Naive thymus-derived CD4-positive, alpha-beta T cell (primary cell): ENCODE measurements at regions not wholly inside any gene's neighbourhood (a gene's known extent, or its start where the extent isn't known, plus 50 kb on each side); places are given as distances from the start of the nearest gene placed in this dataset.

Source experiments
- ATAC-seq: fragments of 150-1000 bp; cut with Tn5 transposase; 2 replicates; pipeline ENCODE4 v1.10.0; 2021; ENCODE audit warnings: mild to moderate bottlenecking, moderate library complexity
- CTCF ChIA-PET: fragments of 350-600 bp; sonication (Branson Sonifier 250); formaldehyde crosslinking; loops from one replicate; lab custom pipeline; 2021; ENCODE audit warnings: antibody characterized with exemption; lab: Charles Lee
- POLR2A ChIA-PET: fragments of 350-600 bp; sonication (Branson Sonifier 250); formaldehyde crosslinking; loops from one replicate; lab custom pipeline; 2021; ENCODE audit warnings: antibody characterized with exemption, inconsistent platforms; lab: Charles Lee
- DNase-seq, 9 donors: peaks; one replicate each; pipeline versions ENCODE4 v3.0.0 to v3.0.0-alpha.2; 2020 to 2022; ENCODE audit warnings: mixed read lengths in 1 of 9
- H3K27ac ChIP-seq: one replicate; pipeline ENCODE4 v1.7.0; 2013; ENCODE audit warnings: mild to moderate bottlenecking, low read depth, low read length, moderate library complexity
- H3K27me3 ChIP-seq, 2 donors: one replicate each; pipeline ENCODE4 v1.7.0; 2013; ENCODE audit warnings: low read length in 2 of 2, mild to moderate bottlenecking in 2 of 2, moderate library complexity in 2 of 2; ENCODE audit not compliant: control insufficient read depth in 2 of 2, insufficient read depth in 2 of 2
- H3K36me3 ChIP-seq, 3 experiments: 1 replicate in 2 of 3; 2 replicates in 1 of 3; pipeline ENCODE4 v1.7.0; 2013; ENCODE audit warnings: low read length in 3 of 3, mild to moderate bottlenecking in 3 of 3, moderate library complexity in 1 of 3; ENCODE audit not compliant: insufficient read depth in 3 of 3, control insufficient read depth in 2 of 3
- H3K4me1 ChIP-seq, 2 donors: one replicate each; pipeline ENCODE4 v1.7.0; 2013; ENCODE audit warnings: low read length in 2 of 2, mild to moderate bottlenecking in 2 of 2, moderate library complexity in 1 of 2; ENCODE audit not compliant: control insufficient read depth in 2 of 2, insufficient read depth in 2 of 2
- H3K4me3 ChIP-seq: 2 replicates; pipeline ENCODE4 v1.7.0; 2013; ENCODE audit warnings: mild to moderate bottlenecking, low read length
- H3K9me3 ChIP-seq, 3 experiments: 1 replicate in 2 of 3; 2 replicates in 1 of 3; pipeline ENCODE4 v1.7.0; 2013; ENCODE audit warnings: low read length in 3 of 3; ENCODE audit not compliant: control insufficient read depth in 2 of 3
- H3K27ac Mint-ChIP-seq, 9 donors: one replicate each; pipeline ENCODE4 v1.8.0; 2020 to 2022; ENCODE audit warnings: mixed read lengths in 9 of 9, mild to moderate bottlenecking in 8 of 9, moderate library complexity in 5 of 9, inconsistent platforms in 2 of 9
- H3K27me3 Mint-ChIP-seq, 5 donors: one replicate each; pipeline ENCODE4 v1.8.0; 2021 to 2022; ENCODE audit warnings: mixed read lengths in 5 of 5, mild to moderate bottlenecking in 1 of 5
- H3K36me3 Mint-ChIP-seq, 5 donors: one replicate each; pipeline ENCODE4 v1.8.0; 2020 to 2022; ENCODE audit warnings: mixed read lengths in 5 of 5, mild to moderate bottlenecking in 3 of 5, inconsistent platforms in 1 of 5
- H3K4me1 Mint-ChIP-seq, 7 donors: one replicate each; pipeline ENCODE4 v1.8.0; 2020 to 2022; ENCODE audit warnings: mixed read lengths in 7 of 7, mild to moderate bottlenecking in 3 of 7, inconsistent platforms in 1 of 7
- H3K4me3 Mint-ChIP-seq, 10 donors: one replicate each; pipeline ENCODE4 v1.8.0; 2020 to 2022; ENCODE audit warnings: mild to moderate bottlenecking in 10 of 10, mixed read lengths in 10 of 10, moderate library complexity in 6 of 10, inconsistent platforms in 2 of 10
- H3K9me3 Mint-ChIP-seq, 11 donors: one replicate each; pipeline ENCODE4 v1.8.0; 2020 to 2022; ENCODE audit warnings: mixed read lengths in 11 of 11, mild to moderate bottlenecking in 4 of 11, inconsistent platforms in 1 of 11, moderate library complexity in 1 of 11
- intact Hi-C, 2 donors: fragments of 100-400 bp; cut with micrococcal nuclease; formaldehyde crosslinking; loops; one replicate each; pipeline ENCODE4 v1.15.1; 2023

- POLR2A ChIA-PET: no interaction called here
- CTCF ChIA-PET: no interaction called here
- intact Hi-C loops: no loop called here
These were observed 49.9 kb upstream of the MAFB start for GRCh38 chr20:40738976-40739375.

GRCh38 chr20:40739841-40740240 is 50.8 kb upstream of the MAFB start:
- ATAC-seq (no peak), DNase-seq (no peak)
- Histone ChIP-seq H3K36me3 (no peaks in the 10 kb centered on the region), H3K4me3 (no peak overlapping the region), H3K9me3 (no peaks in the 10 kb centered on the region), H3K27me3 (no peaks in the 10 kb centered on the region), H3K4me1 (no peaks in the 10 kb centered on the region), H3K27ac (no peak overlapping the region)
- Mint-ChIP-seq H3K36me3 (no peaks in the 10 kb centered on the region), H3K27me3 (peaks cover 5 to 28% (median 14%) of the 10 kb centered on the region in 5 donors), H3K9me3 (peaks cover 0 to 5% (median 0%) of the 10 kb centered on the region in 11 donors), H3K4me3 (no peak overlapping the region), H3K27ac (no peak overlapping the region), H3K4me1 (peaks cover 0 to 5% (median 0%) of the 10 kb centered on the region in 7 donors)
- ChIA-PET POLR2A (no interaction called here), CTCF (no interaction called here)
- intact Hi-C loops: loop anchor here in 1 of 2 donors (5.0 kb wide), 1 partner anchor 207 kb away; no protein-coding TSS in a partner anchor

More at GRCh38 chr20:40738976-40739375, 49.9 kb upstream of the MAFB start:
- H3K36me3 Mint-ChIP-seq: no peaks in the 10 kb centered on the region
- H3K4me1 ChIP-seq: no peaks in the 10 kb centered on the region
- no peak for ATAC-seq
- no peak overlapping the region for H3K27ac ChIP-seq
- no peak for DNase-seq
- no peak overlapping the region for H3K4me3 ChIP-seq
- H3K9me3 Mint-ChIP-seq: peaks cover 0 to 5% (median 0%) of the 10 kb centered on the region in 11 donors
- H3K27me3 Mint-ChIP-seq: peaks cover 5 to 29% (median 15%) of the 10 kb centered on the region in 5 donors
- H3K9me3 ChIP-seq: no peaks in the 10 kb centered on the region
- H3K36me3 ChIP-seq: no peaks in the 10 kb centered on the region
- peaks cover 0 to 5% (median 0%) of the 10 kb centered on the region in 7 donors for H3K4me1 Mint-ChIP-seq
- no peaks in the 10 kb centered on the region for H3K27me3 ChIP-seq
- H3K4me3 Mint-ChIP-seq: no peak overlapping the region
- H3K27ac Mint-ChIP-seq: no peak overlapping the region

- H3K36me3 Mint-ChIP-seq: no peaks in the 10 kb centered on the region
- H3K36me3 ChIP-seq: no peaks in the 10 kb centered on the region
- no peaks in the 10 kb centered on the region for H3K9me3 Mint-ChIP-seq
- H3K27ac ChIP-seq: no peak overlapping the region
- no peaks in the 10 kb centered on the region for H3K4me1 ChIP-seq
- DNase-seq (peak in 3 of 9 donors; percentile 4 to 40 (median 12)), ATAC-seq (peak; percentile 64)
- peaks cover 0 to 5% (median 0%) of the 10 kb centered on the region in 7 donors for H3K4me1 Mint-ChIP-seq
- intact Hi-C loops: loop anchor here in 1 of 2 donors (1.0 to 5.0 kb wide), 2 partner anchors 206 to 222 kb away; no protein-coding TSS in a partner anchor
- no peaks in the 10 kb centered on the region for H3K27me3 ChIP-seq
- CTCF ChIA-PET: no interaction called here
- POLR2A ChIA-PET: no interaction called here
- H3K4me3 ChIP-seq: no peak overlapping the region
- no peak overlapping the region for H3K27ac Mint-ChIP-seq
- H3K27me3 Mint-ChIP-seq: peaks cover 0 to 14% (median 8%) of the 10 kb centered on the region in 5 donors
- H3K9me3 ChIP-seq: no peaks in the 10 kb centered on the region
- no peak overlapping the region for H3K4me3 Mint-ChIP-seq
These were observed 52.6 kb upstream of the MAFB start for GRCh38 chr20:40741507-40742106.

- ATAC-seq (no peak), DNase-seq (no peak)
- intact Hi-C loops: loop anchor here in 1 of 2 donors (5.0 kb wide), 1 partner anchor 204 kb away; no protein-coding TSS in a partner anchor
- CTCF ChIA-PET: no interaction called here
- H3K36me3 ChIP-seq: no peaks in the 10 kb centered on the region
- POLR2A ChIA-PET: no interaction called here
- Mint-ChIP-seq H3K4me3 (no peak overlapping the region), H3K27ac (no peak overlapping the region), H3K27me3 (peaks cover 0 to 23% (median 6%) of the 10 kb centered on the region in 5 donors), H3K36me3 (no peaks in the 10 kb centered on the region), H3K4me1 (peaks cover 0 to 5% (median 0%) of the 10 kb centered on the region in 7 donors), H3K9me3 (no peaks in the 10 kb centered on the region)
- H3K4me1 ChIP-seq: no peaks in the 10 kb centered on the region
- no peak overlapping the region for H3K27ac ChIP-seq
- no peak overlapping the region for H3K4me3 ChIP-seq
- no peaks in the 10 kb centered on the region for H3K27me3 ChIP-seq
- no peaks in the 10 kb centered on the region for H3K9me3 ChIP-seq
These were observed 54.2 kb upstream of the MAFB start for GRCh38 chr20:40743141-40743775.

- no peaks in the 10 kb centered on the region for H3K4me1 ChIP-seq
- intact Hi-C loops: loop anchor here in 1 of 2 donors (5.0 kb wide), 1 partner anchor 203 kb away; no protein-coding TSS in a partner anchor
- peaks cover 0 to 29% (median 6%) of the 10 kb centered on the region in 5 donors for H3K27me3 Mint-ChIP-seq
- CTCF ChIA-PET: no interaction called here
- H3K27ac ChIP-seq: no peak overlapping the region
- no peaks in the 10 kb centered on the region for H3K9me3 ChIP-seq
- H3K27ac Mint-ChIP-seq: no peak overlapping the region
- no peak for DNase-seq
- H3K4me1 Mint-ChIP-seq: peaks cover 0 to 5% (median 0%) of the 10 kb centered on the region in 7 donors
- POLR2A ChIA-PET: no interaction called here
- H3K9me3 Mint-ChIP-seq: no peaks in the 10 kb centered on the region
- no peaks in the 10 kb centered on the region for H3K36me3 Mint-ChIP-seq
- H3K27me3 ChIP-seq: no peaks in the 10 kb centered on the region
- no peak overlapping the region for H3K4me3 Mint-ChIP-seq
- no peak overlapping the region for H3K4me3 ChIP-seq
- no peaks in the 10 kb centered on the region for H3K36me3 ChIP-seq
- ATAC-seq: no peak
These were observed 55.2 kb upstream of the MAFB start for GRCh38 chr20:40744072-40744817.

GRCh38 chr20:40744818-40745175 is 55.8 kb upstream of the MAFB start:
- Histone ChIP-seq H3K27me3 (no peaks in the 10 kb centered on the region), H3K9me3 (no peaks in the 10 kb centered on the region), H3K36me3 (no peaks in the 10 kb centered on the region), H3K4me3 (no peak overlapping the region), H3K27ac (no peak overlapping the region), H3K4me1 (no peaks in the 10 kb centered on the region)
- POLR2A ChIA-PET: no interaction called here
- Mint-ChIP-seq H3K4me1 (peaks cover 0 to 5% (median 0%) of the 10 kb centered on the region in 7 donors), H3K4me3 (no peak overlapping the region), H3K36me3 (no peaks in the 10 kb centered on the region), H3K27me3 (peaks cover 0 to 29% (median 6%) of the 10 kb centered on the region in 5 donors), H3K9me3 (no peaks in the 10 kb centered on the region), H3K27ac (no peak overlapping the region)
- CTCF ChIA-PET: no interaction called here
- intact Hi-C loops: loop anchor here in 1 of 2 donors (5.0 kb wide), 1 partner anchor 203 kb away; no protein-coding TSS in a partner anchor
- DNase-seq (no peak), ATAC-seq (no peak)
